HCT116 (cell line): ENCODE measurements at regions not wholly inside any gene's neighbourhood (a gene's known extent, or its start where the extent isn't known, plus 50 kb on each side); places are given as distances from the start of the nearest gene placed in this dataset.

ENCODE experiments used
- ATAC-seq: fragments of 200-7000 bp; cut with Tn5 transposase; 2 replicates; pipeline ENCODE4 v1.9.1; 2020; ENCODE audit warnings: mild to moderate bottlenecking, moderate library complexity
- BruUV-seq: library from RNA; stranded (reverse); fragments of 400-500 nt; replicated peaks from 2 replicates; lab custom pipeline; 2021; lab: Mats Ljungman, UMichigan
- CTCF ChIA-PET: fragments of 300-600 bp; sonication (Branson Sonifier 250); formaldehyde crosslinking; loops from one replicate; lab custom pipeline; 2021; ENCODE audit warnings: antibody characterized with exemption; lab: Charles Lee
- POLR2A ChIA-PET: fragments of 300-600, 350-600 bp; sonication (Branson Sonifier 250); formaldehyde crosslinking; loops from one replicate; lab custom pipeline; 2021; ENCODE audit warnings: antibody characterized with exemption; lab: Charles Lee
- RAD21 ChIA-PET, 2 experiments: fragments of 300-600 bp; sonication (Branson Sonifier 250); formaldehyde crosslinking; loops; one replicate each; lab custom pipeline; 2023; ENCODE audit warnings: low total read pairs in 2 of 2; ENCODE audit not compliant: uncharacterized antibody in 2 of 2, unreplicated experiment in 2 of 2, low non-redundant PET in 1 of 2; lab: Charles Lee
- DNase-seq: peaks from one replicate; pipeline ENCODE4 v3.0.0-alpha.2; 2010; ENCODE audit warnings: low read depth, low spot score
- H2AFZ ChIP-seq: fragments of 200-600 bp; shearing (Covaris generic), sonication (generic); 2 replicates; pipeline ENCODE4 v1.6.1; 2017; ENCODE audit warnings: low read depth, mixed run types, mixed read lengths, antibody characterized with exemption, low read length; ENCODE audit not compliant: poor library complexity, severe bottlenecking
- H3K27ac ChIP-seq: 2 replicates; pipeline ENCODE4 v1.5.1; 2012; ENCODE audit warnings: low read depth, low read length
- H3K27me3 ChIP-seq: fragments of 200-600 bp; sonication (generic); 2 replicates; pipeline ENCODE4 v1.6.1; 2016; ENCODE audit warnings: mixed run types, low read length, mixed read lengths; ENCODE audit not compliant: insufficient read depth
- H3K36me3 ChIP-seq, 2 experiments: fragments of 200-500 bp in 1 of 2; fragments of 200-600 bp in 1 of 2; sonication (Bioruptor generic) in 1 of 2; sonication (generic) in 1 of 2; 2 replicates each; pipeline versions ENCODE4 v1.5.1 to v1.6.1; 2014 to 2016; ENCODE audit warnings: low read length in 2 of 2, inconsistent platforms in 1 of 2, mixed read lengths in 1 of 2, mixed run types in 1 of 2; ENCODE audit not compliant: insufficient read depth in 2 of 2, control insufficient read depth in 1 of 2
- H3K4me1 ChIP-seq, 2 experiments: fragments of 200-600 bp in 1 of 2; sonication (generic) in 1 of 2; 2 replicates each; pipeline versions ENCODE4 v1.5.1 to v1.6.1; 2012 to 2017; ENCODE audit warnings: low read length in 2 of 2, inconsistent platforms in 1 of 2, mild to moderate bottlenecking in 1 of 2, mixed read lengths in 1 of 2, mixed run types in 1 of 2, moderate library complexity in 1 of 2; ENCODE audit not compliant: insufficient read depth in 2 of 2, control insufficient read depth in 1 of 2
- H3K4me2 ChIP-seq: fragments of 200-600 bp; sonication (generic); 2 replicates; pipeline ENCODE4 v1.6.1; 2017; ENCODE audit warnings: mixed run types, low read length, mixed read lengths
- H3K4me3 ChIP-seq, 2 experiments: fragments of 200-600 bp in 1 of 2; sonication (generic) in 1 of 2; replicated peaks in 1 of 2; 2 replicates each; pipeline ENCODE4 v1.5.1; 2011 to 2016; ENCODE audit warnings: low read length in 2 of 2, control low read depth in 1 of 2, low read depth in 1 of 2, mild to moderate bottlenecking in 1 of 2, mixed read lengths in 1 of 2, mixed run types in 1 of 2
- H3K79me2 ChIP-seq: fragments of 200-600 bp; sonication (generic); 2 replicates; pipeline ENCODE4 v1.6.1; 2017; ENCODE audit warnings: mild to moderate bottlenecking, mixed run types, low read length, moderate library complexity, mixed read lengths; ENCODE audit not compliant: insufficient read depth
- H3K9ac ChIP-seq: fragments of 200-600 bp; sonication (generic); 2 replicates; pipeline ENCODE4 v1.6.1; 2016; ENCODE audit warnings: low read length, mixed read lengths
- H3K9me2 ChIP-seq: fragments of 200-600 bp; sonication (generic), shearing (Covaris generic); 2 replicates; pipeline ENCODE4 v1.6.1; 2017; ENCODE audit warnings: mixed run types, mild to moderate bottlenecking, moderate library complexity; ENCODE audit not compliant: insufficient read depth
- H3K9me3 ChIP-seq, 2 experiments: fragments of 200-500 bp in 1 of 2; fragments of 200-600 bp in 1 of 2; sonication (Bioruptor generic) in 1 of 2; sonication (generic) in 1 of 2; 2 replicates each; pipeline ENCODE4 v1.6.1; 2014 to 2017; ENCODE audit warnings: low read length in 2 of 2, mixed read lengths in 2 of 2, inconsistent platforms in 1 of 2, low read depth in 1 of 2, mild to moderate bottlenecking in 1 of 2, mixed run types in 1 of 2, moderate library complexity in 1 of 2; ENCODE audit not compliant: control insufficient read depth in 1 of 2, insufficient read depth in 1 of 2
- H4K20me1 ChIP-seq: fragments of 200-600 bp; sonication (generic), shearing (Covaris generic); 2 replicates; pipeline ENCODE4 v1.6.1; 2017; ENCODE audit warnings: mixed run types, mild to moderate bottlenecking, moderate library complexity; ENCODE audit not compliant: insufficient read depth
- ATF3 ChIP-seq: IDR thresholded peaks from 2 replicates; pipeline ENCODE4 v1.6.1; 2012
- CBX3 ChIP-seq: IDR thresholded peaks from 2 replicates; pipeline ENCODE4 v1.6.1; 2012; ENCODE audit warnings: low read depth
- CEBPB ChIP-seq: IDR thresholded peaks from 2 replicates; pipeline ENCODE4 v1.6.1; 2012; ENCODE audit warnings: low read depth
- EGR1 ChIP-seq: IDR thresholded peaks from 2 replicates; pipeline ENCODE4 v1.6.1; 2012; ENCODE audit warnings: low read depth
- ELF1 ChIP-seq: IDR thresholded peaks from 2 replicates; pipeline ENCODE4 v1.6.1; 2012; ENCODE audit warnings: low read depth, borderline replicate concordance
- EZH2 ChIP-seq: fragments of 200-600 bp; sonication (generic); IDR thresholded peaks from 2 replicates; pipeline ENCODE4 v1.6.1; 2017; ENCODE audit warnings: antibody characterized with exemption, mixed run types
- JUND ChIP-seq: IDR thresholded peaks from 2 replicates; pipeline ENCODE4 v1.6.1; 2012
- SIN3A ChIP-seq: IDR thresholded peaks from 2 replicates; pipeline ENCODE4 v1.6.1; 2012; ENCODE audit warnings: low read depth
- SP1 ChIP-seq: IDR thresholded peaks from 2 replicates; pipeline ENCODE4 v1.6.1; 2012; ENCODE audit warnings: low read depth
- SRF ChIP-seq: IDR thresholded peaks from 2 replicates; pipeline ENCODE4 v1.6.1; 2012; ENCODE audit warnings: low read depth
- TCF7L2 ChIP-seq: IDR thresholded peaks from 2 replicates; pipeline ENCODE4 v1.7.0; 2011; ENCODE audit warnings: borderline replicate concordance, inconsistent platforms; ENCODE audit not compliant: insufficient read depth, insufficient read length; ENCODE audit errors: extremely low read depth
- YY1 ChIP-seq: IDR thresholded peaks from 2 replicates; pipeline ENCODE4 v1.6.1; 2011; ENCODE audit warnings: low read length, low read depth, moderate library complexity, mild to moderate bottlenecking; ENCODE audit not compliant: insufficient replicate concordance; ENCODE audit errors: extremely low read depth
- ZBTB33 ChIP-seq: IDR thresholded peaks from 2 replicates; pipeline ENCODE4 v1.6.1; 2011; ENCODE audit warnings: mild to moderate bottlenecking, low read length, moderate library complexity; ENCODE audit not compliant: insufficient replicate concordance; ENCODE audit errors: extremely low read depth
- intact Hi-C: fragments of 100-400 bp; cut with micrococcal nuclease; formaldehyde crosslinking; loops from 2 replicates; pipeline ENCODE4 v1.10.0; 2022
- TF ChIP-seq, protein P1 (sequence below): IDR thresholded peaks from 2 replicates; pipeline ENCODE4 v1.6.1; 2012; ENCODE audit warnings: low read depth

DNA sequence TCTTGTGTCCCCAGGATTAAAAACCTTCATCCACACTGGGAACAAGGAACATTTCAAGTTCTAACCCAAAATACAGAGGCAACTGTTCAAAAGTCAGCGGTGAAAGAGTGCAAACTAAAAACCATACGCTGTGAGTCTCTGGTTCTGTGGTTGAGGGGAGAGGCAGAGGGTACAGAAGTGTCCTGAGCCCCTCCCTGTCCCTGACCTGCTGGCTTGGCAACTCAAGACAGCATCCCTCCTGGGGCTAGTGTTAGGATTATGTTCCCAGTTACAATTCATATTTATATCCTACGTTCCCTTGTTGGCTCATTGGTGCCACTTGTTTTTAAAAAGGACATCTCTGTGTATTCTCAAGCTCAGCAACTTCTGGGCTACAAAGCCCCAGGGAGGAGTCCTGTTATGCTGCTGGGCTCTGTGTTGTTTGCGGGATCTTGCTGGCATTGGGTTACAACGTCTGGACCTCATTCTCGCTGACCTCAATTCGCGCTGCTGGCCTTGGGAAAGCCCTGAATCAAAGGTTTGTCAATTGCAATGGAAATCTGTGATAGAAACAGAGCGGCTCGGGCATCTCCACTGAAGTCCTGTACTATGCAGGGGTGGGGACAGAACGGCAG is 420.8 kb downstream of the FUT8 start:
- Histone ChIP-seq H3K36me3 (no peaks in the 10 kb centered on the region), H3K4me1 (no peaks in the 10 kb centered on the region), H3K9me3 (no peaks in the 10 kb centered on the region), H3K9me2 (no peaks in the 10 kb centered on the region), H3K9ac (no peak overlapping the region), H3K27ac (no peak overlapping the region), H3K4me3 (no peak overlapping the region), H2AFZ (no peak overlapping the region), H3K4me2 (no peak overlapping the region), H4K20me1 (no peaks in the 10 kb centered on the region), H3K27me3 (0 out of 2 replicates have a peak, but pooled peaks cover 8% of the 10 kb centered on the region), H3K79me2 (no peaks in the 10 kb centered on the region)
- CTCF ChIA-PET = interaction anchor here (1.0 to 2.2 kb wide), 5 partner anchors 9 to 669 kb away, joined by 3 to 17 read pairs (median 11); no protein-coding TSS in a partner anchor
- RAD21 ChIA-PET = interaction anchor here in 1 of 2 experiments (0.7 kb wide), 1 partner anchor 418 kb away, joined by 3 read pairs; no protein-coding TSS in a partner anchor
- ATAC-seq (no peak), DNase-seq (no peak)
- POLR2A ChIA-PET = no interaction called here
- intact Hi-C loops = no loop called here
- no peak for TF ChIP-seq ELF1
- TF ChIP-seq SP1 = no peak
- TF ChIP-seq SIN3A = no peak
- TF ChIP-seq SRF = no peak
- BruUV-seq = no TSS peak

- Histone ChIP-seq H3K36me3 (no peaks in the 10 kb centered on the region), H3K9me2 (no peaks in the 10 kb centered on the region), H3K9ac (no peak overlapping the region), H3K4me2 (no peak overlapping the region), H2AFZ (no peak overlapping the region), H3K27me3 (0 out of 2 replicates have a peak, but pooled peaks cover 8% of the 10 kb centered on the region), H3K4me1 (no peaks in the 10 kb centered on the region), H3K79me2 (no peaks in the 10 kb centered on the region), H4K20me1 (no peaks in the 10 kb centered on the region), H3K27ac (no peak overlapping the region), H3K4me3 (no peak overlapping the region), H3K9me3 (no peaks in the 10 kb centered on the region)
- DNase-seq (no peak), ATAC-seq (no peak)
- ChIA-PET POLR2A (no interaction called here), CTCF (interaction anchor here (1.7 to 2.2 kb wide), 2 partner anchors 10 to 670 kb away, joined by 5 to 14 read pairs; no protein-coding TSS in a partner anchor), RAD21 (no interaction called here)
- TF ChIP-seq, protein P1, sequence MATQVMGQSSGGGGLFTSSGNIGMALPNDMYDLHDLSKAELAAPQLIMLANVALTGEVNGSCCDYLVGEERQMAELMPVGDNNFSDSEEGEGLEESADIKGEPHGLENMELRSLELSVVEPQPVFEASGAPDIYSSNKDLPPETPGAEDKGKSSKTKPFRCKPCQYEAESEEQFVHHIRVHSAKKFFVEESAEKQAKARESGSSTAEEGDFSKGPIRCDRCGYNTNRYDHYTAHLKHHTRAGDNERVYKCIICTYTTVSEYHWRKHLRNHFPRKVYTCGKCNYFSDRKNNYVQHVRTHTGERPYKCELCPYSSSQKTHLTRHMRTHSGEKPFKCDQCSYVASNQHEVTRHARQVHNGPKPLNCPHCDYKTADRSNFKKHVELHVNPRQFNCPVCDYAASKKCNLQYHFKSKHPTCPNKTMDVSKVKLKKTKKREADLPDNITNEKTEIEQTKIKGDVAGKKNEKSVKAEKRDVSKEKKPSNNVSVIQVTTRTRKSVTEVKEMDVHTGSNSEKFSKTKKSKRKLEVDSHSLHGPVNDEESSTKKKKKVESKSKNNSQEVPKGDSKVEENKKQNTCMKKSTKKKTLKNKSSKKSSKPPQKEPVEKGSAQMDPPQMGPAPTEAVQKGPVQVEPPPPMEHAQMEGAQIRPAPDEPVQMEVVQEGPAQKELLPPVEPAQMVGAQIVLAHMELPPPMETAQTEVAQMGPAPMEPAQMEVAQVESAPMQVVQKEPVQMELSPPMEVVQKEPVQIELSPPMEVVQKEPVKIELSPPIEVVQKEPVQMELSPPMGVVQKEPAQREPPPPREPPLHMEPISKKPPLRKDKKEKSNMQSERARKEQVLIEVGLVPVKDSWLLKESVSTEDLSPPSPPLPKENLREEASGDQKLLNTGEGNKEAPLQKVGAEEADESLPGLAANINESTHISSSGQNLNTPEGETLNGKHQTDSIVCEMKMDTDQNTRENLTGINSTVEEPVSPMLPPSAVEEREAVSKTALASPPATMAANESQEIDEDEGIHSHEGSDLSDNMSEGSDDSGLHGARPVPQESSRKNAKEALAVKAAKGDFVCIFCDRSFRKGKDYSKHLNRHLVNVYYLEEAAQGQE = no peak
- TF ChIP-seq CEBPB = no peak
- TF ChIP-seq ATF3 = no peak
- no peak for TF ChIP-seq SIN3A
- no peak for TF ChIP-seq EZH2
- TF ChIP-seq YY1 = no peak
- no peak for TF ChIP-seq JUND
- no peak for TF ChIP-seq ELF1
- no peak for TF ChIP-seq ZBTB33
- TF ChIP-seq CBX3 = no peak
- TF ChIP-seq EGR1 = no peak
- TF ChIP-seq TCF7L2 = no peak
- intact Hi-C loops = no loop called here
- BruUV-seq = no TSS peak
Observed at GRCh38 chr14:65834051-65834450, 421.5 kb downstream of the FUT8 start.
